ENCODE measurements at regions not wholly inside any gene's neighbourhood (a gene's known extent, or its start where the extent isn't known, plus 50 kb on each side); places are given as distances from the start of the nearest gene placed in this dataset.

- no peak for TF ChIP-seq CTCF (IDR thresholded peaks at IDR 0.05; ENCODE audit: borderline replicate concordance, insufficient read depth, low read depth, low read length)
- no peak overlapping the region for H3K4me3 ChIP-seq (ENCODE audit: low read depth, low read length)
Measured at GRCh38 chr11:70716216-70716615, 317.9 kb downstream of the CTTN start.

GRCh38 chr11:70716986-70717775 lies 318.9 kb downstream of the CTTN start:
- TF ChIP-seq CTCF (IDR thresholded peaks at IDR 0.05; ENCODE audit: borderline replicate concordance, insufficient read depth, low read depth, low read length), result no peak
- no peak overlapping the region for H3K4me3 ChIP-seq (ENCODE audit: low read depth, low read length)

- TF ChIP-seq CTCF (IDR thresholded peaks at IDR 0.05; ENCODE audit: borderline replicate concordance, insufficient read depth, low read depth, low read length), result no peak
- no peak overlapping the region for H3K4me3 ChIP-seq (ENCODE audit: low read depth, low read length)
Measured at GRCh38 chr11:70717936-70718595, 319.7 kb downstream of the CTTN start.

GRCh38 chr11:70719516-70719915 lies 321.2 kb downstream of the CTTN start:
- H3K4me3 ChIP-seq (ENCODE audit: low read depth, low read length), result no peak overlapping the region
- no peak for TF ChIP-seq CTCF (IDR thresholded peaks at IDR 0.05; ENCODE audit: borderline replicate concordance, insufficient read depth, low read depth, low read length)

- TF ChIP-seq CTCF (IDR thresholded peaks at IDR 0.05; ENCODE audit: borderline replicate concordance, insufficient read depth, low read depth, low read length), result no peak
- H3K4me3 ChIP-seq (ENCODE audit: low read depth, low read length), result no peak overlapping the region
Measured at GRCh38 chr11:70720281-70720680, 322.0 kb downstream of the CTTN start.

GRCh38 chr11:70721006-70721405 lies 322.7 kb downstream of the CTTN start:
- H3K4me3 ChIP-seq (ENCODE audit: low read depth, low read length), result no peak overlapping the region
- no peak for TF ChIP-seq CTCF (IDR thresholded peaks at IDR 0.05; ENCODE audit: borderline replicate concordance, insufficient read depth, low read depth, low read length)

- H3K4me3 ChIP-seq (ENCODE audit: low read depth, low read length), result no peak overlapping the region
- no peak for TF ChIP-seq CTCF (IDR thresholded peaks at IDR 0.05; ENCODE audit: borderline replicate concordance, insufficient read depth, low read depth, low read length)
Measured at GRCh38 chr11:70725278-70725677, 326.9 kb downstream of the CTTN start.
